Skin epidermis (tissue), 12 donors: ENCODE measurements at regions not wholly inside any gene's neighbourhood (a gene's known extent, or its start where the extent isn't known, plus 50 kb on each side); places are given as distances from the start of the nearest gene placed in this dataset.

Experiments
- H3K27ac ChIP-seq, 21 experiments: fragments of 200-600 bp; sonication (generic) in 11 of 21; one replicate each; pipeline ENCODE4 v1.5.0; 2020; ENCODE audit warnings: mild to moderate bottlenecking in 3 of 21, inconsistent platforms in 2 of 21, moderate library complexity in 2 of 21
- H3K4me3 ChIP-seq, 7 experiments: fragments of 200-600 bp; sonication (generic) in 2 of 7; one replicate each; pipeline ENCODE4 v1.5.0; 2020; ENCODE audit warnings: inconsistent platforms in 2 of 7, mild to moderate bottlenecking in 2 of 7, moderate library complexity in 1 of 7

GRCh38 chr5:97636766-97637165 lies 453.7 kb upstream of the RIOK2 start:
- Histone ChIP-seq H3K4me3 (no peak overlapping the region), H3K27ac (no peak overlapping the region)

- Histone ChIP-seq H3K4me3 (no peak overlapping the region), H3K27ac (no peak overlapping the region)
Measured at GRCh38 chr5:97641081-97641480, 458.0 kb upstream of the RIOK2 start.

GRCh38 chr5:97644206-97644605 lies 461.2 kb upstream of the RIOK2 start:
- Histone ChIP-seq H3K4me3 (no peak overlapping the region), H3K27ac (no peak overlapping the region)

GRCh38 chr5:97644896-97645295 lies 461.8 kb upstream of the RIOK2 start:
- Histone ChIP-seq H3K4me3 (no peak overlapping the region), H3K27ac (no peak overlapping the region)

GRCh38 chr5:97657239-97657638 lies 474.2 kb upstream of the RIOK2 start:
- no peak overlapping the region for H3K27ac ChIP-seq
- no peak overlapping the region for H3K4me3 ChIP-seq

GRCh38 chr5:97658116-97658900 lies 475.3 kb upstream of the RIOK2 start:
- no peak overlapping the region for H3K27ac ChIP-seq
- no peak overlapping the region for H3K4me3 ChIP-seq

GRCh38 chr5:97666783-97667182 lies 483.7 kb upstream of the RIOK2 start:
- Histone ChIP-seq H3K27ac (no peak overlapping the region), H3K4me3 (no peak overlapping the region)

- no peak overlapping the region for H3K27ac ChIP-seq
- no peak overlapping the region for H3K4me3 ChIP-seq
Measured at GRCh38 chr5:97670447-97670846, 487.4 kb upstream of the RIOK2 start.

GRCh38 chr5:97676608-97677007 lies 493.6 kb upstream of the RIOK2 start:
- no peak overlapping the region for H3K4me3 ChIP-seq
- H3K27ac ChIP-seq = no peak overlapping the region

GRCh38 chr5:97694091-97694490 lies 511.0 kb upstream of the RIOK2 start:
- Histone ChIP-seq H3K4me3 (no peak overlapping the region), H3K27ac (no peak overlapping the region)

GRCh38 chr5:97714424-97714823 lies 531.4 kb upstream of the RIOK2 start:
- H3K4me3 ChIP-seq = no peak overlapping the region
- H3K27ac ChIP-seq = no peak overlapping the region

- Histone ChIP-seq H3K4me3 (no peak overlapping the region), H3K27ac (no peak overlapping the region)
Measured at GRCh38 chr5:97726106-97726505, 543.1 kb upstream of the RIOK2 start.

- H3K4me3 ChIP-seq = no peak overlapping the region
- H3K27ac ChIP-seq = no peak overlapping the region
Measured at GRCh38 chr5:97728920-97729319, 545.9 kb upstream of the RIOK2 start.

GRCh38 chr5:97729938-97730337 lies 546.9 kb upstream of the RIOK2 start:
- H3K4me3 ChIP-seq = no peak overlapping the region

GRCh38 chr5:97735209-97735608 lies 552.2 kb upstream of the RIOK2 start:
- Histone ChIP-seq H3K27ac (no peak overlapping the region), H3K4me3 (no peak overlapping the region)

More at GRCh38 chr5:97729938-97730337, 546.9 kb upstream of the RIOK2 start:
- no peak overlapping the region for H3K27ac ChIP-seq

GRCh38 chr5:97737608-97738007 lies 554.6 kb upstream of the RIOK2 start:
- Histone ChIP-seq H3K27ac (no peak overlapping the region), H3K4me3 (no peak overlapping the region)

GRCh38 chr5:97745817-97746216 lies 562.8 kb upstream of the RIOK2 start:
- H3K27ac ChIP-seq = no peak overlapping the region
- no peak overlapping the region for H3K4me3 ChIP-seq

GRCh38 chr5:97750576-97750975 lies 567.5 kb upstream of the RIOK2 start:
- no peak overlapping the region for H3K4me3 ChIP-seq
- H3K27ac ChIP-seq = no peak overlapping the region

GRCh38 chr5:97751540-97751939 lies 568.5 kb upstream of the RIOK2 start:
- Histone ChIP-seq H3K27ac (no peak overlapping the region), H3K4me3 (no peak overlapping the region)

GRCh38 chr5:97752871-97753270 lies 569.8 kb upstream of the RIOK2 start:
- no peak overlapping the region for H3K27ac ChIP-seq
- H3K4me3 ChIP-seq = no peak overlapping the region

GRCh38 chr5:97762483-97762882 lies 579.4 kb upstream of the RIOK2 start:
- H3K4me3 ChIP-seq = no peak overlapping the region
- H3K27ac ChIP-seq = no peak overlapping the region

- no peak overlapping the region for H3K27ac ChIP-seq
Measured at GRCh38 chr5:97764700-97765099, 581.7 kb upstream of the RIOK2 start.

More at GRCh38 chr5:97764700-97765099, 581.7 kb upstream of the RIOK2 start:
- no peak overlapping the region for H3K4me3 ChIP-seq
